HUDEP-2 (cell line): ENCODE measurements at regions not wholly inside any gene's neighbourhood (a gene's known extent, or its start where the extent isn't known, plus 50 kb on each side); places are given as distances from the start of the nearest gene placed in this dataset.

Experiments
- DNase-seq, 76 experiments: peaks; one replicate each; lab custom pipeline; 2025; ENCODE audit not compliant: unreplicated experiment in 76 of 76; lab: John Stamatoyannopoulos, UW

DNA sequence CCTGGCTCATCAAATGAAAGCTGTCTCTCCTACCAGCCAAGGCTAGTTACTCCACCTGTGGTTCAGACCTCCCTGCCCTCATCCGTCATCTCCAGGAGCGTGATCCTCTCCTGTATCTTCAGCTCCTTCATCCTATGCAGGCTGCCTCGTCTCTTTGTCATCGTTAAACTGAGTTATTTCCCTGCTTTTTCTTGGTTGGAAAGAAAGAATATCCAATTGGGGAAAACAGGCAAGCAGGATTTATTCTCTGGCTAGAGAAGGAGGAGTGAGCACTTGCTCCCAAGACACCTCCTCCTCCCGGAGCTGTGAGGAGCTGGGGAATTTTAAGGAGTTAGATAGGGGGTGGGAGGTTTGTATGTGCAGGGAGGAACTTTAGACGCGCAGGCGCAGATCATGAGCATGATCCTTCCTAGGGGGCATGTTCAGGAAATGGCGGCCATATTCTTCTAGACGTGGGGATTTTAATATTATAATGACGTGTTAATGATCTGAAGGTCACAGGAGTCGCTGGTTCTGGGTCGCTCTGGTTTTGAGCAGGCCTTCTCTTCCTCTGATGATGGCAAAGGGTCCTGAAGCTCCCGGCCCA is 156.4 kb upstream of the KL start:
- DNase-seq: no peak

- DNase-seq: no peak
Measured at GRCh38 chr13:32861304-32861703, 154.9 kb upstream of the KL start.

GRCh38 chr13:32863596-32863995 is 152.6 kb upstream of the KL start:
- no peak for DNase-seq

DNA sequence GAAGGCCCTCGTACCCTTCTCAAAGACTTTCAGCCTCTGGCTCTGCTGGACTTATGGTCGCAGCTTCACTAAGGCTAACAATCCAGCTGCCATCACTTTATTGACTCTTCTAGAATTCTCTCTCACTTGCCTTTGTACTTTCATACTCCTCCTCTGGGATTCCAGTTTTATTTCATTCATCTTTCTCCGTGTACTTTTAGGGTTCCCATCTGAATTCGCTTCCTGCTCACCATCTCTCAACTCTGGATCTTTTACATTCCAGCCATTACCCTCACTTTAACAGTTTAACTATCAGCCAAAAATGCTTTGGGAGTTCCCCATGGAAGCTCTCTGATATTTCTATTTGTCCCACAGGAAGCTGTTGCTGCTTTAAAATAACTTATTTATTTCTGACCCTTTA is 149.3 kb upstream of the KL start:
- DNase-seq: no peak

- no peak for DNase-seq
Measured at GRCh38 chr13:32877491-32877890, 138.7 kb upstream of the KL start.

DNA sequence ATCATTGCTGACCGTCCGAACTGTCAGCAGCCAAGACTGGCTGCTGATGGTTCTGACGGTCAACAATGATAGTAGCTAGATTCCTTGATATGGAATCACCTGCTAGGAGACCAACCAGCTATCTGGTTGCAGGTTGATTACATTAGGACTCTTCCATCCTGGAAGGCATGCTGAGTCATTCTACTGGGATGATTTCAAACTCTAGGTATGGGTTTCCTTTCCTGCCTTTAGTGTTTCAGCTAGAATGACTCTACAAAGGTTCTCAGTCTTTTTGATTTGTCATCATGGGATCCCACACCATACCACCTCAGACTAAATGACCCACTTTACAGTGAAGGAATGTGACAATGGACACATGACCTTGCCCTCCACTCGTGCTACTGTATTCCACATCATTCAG is 138.1 kb upstream of the KL start:
- no peak for DNase-seq

- no peak for DNase-seq
Measured at GRCh38 chr13:32880636-32881035, 135.6 kb upstream of the KL start.

DNA sequence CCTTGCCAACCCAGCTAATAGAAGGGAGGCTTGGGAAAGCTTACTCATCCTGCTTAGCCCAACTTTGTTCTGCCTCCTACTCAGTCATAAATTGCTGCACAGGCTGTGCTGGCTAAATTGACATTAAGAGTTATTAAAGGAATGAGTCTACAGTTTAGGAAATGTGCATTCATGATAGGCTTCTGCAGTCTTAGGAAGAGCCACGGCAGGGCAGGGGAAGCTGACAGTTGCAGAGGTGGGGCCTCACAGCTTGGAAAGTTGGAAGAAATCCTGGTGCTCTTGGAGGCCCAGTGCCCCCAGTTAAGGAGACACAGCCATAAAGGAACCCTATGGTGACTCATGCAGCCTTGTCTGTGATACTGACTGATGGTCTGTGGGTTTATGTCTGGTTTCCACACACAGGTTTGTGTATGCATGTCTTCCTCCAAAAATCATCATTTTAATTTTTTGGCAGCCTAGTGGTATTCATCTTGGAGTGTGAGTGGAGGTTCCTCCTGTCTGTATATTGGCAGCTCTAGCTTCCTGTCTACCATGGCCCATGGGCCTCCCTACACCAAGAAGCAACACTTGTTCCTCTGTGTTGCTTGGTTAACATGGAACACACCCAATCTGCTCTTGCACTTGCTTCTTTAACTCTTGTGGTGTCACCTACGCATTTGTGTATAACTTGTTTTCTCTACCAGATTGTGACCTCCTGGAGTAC is 135.0 kb upstream of the KL start:
- no peak for DNase-seq

- DNase-seq: no peak
Measured at GRCh38 chr13:32881777-32882145, 134.5 kb upstream of the KL start.

DNA sequence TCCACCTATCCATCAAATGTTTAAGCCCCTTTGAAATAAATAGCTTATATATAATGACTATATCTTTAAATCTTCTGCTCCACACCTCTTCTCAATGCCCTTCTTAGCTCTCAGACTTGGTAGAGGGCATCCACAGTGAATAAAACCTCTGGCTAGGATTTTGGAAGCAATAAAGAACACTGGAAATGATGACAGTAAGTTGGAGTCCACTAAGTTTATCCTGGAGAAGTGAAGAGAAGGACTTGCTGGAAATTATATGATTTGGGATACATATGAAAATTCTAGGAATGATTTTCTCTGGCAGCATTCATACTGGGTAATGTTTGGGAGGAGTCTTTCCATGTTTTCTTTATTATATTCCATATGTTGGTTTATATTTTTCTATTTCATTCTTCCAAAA is 133.5 kb upstream of the KL start:
- DNase-seq: no peak

DNA sequence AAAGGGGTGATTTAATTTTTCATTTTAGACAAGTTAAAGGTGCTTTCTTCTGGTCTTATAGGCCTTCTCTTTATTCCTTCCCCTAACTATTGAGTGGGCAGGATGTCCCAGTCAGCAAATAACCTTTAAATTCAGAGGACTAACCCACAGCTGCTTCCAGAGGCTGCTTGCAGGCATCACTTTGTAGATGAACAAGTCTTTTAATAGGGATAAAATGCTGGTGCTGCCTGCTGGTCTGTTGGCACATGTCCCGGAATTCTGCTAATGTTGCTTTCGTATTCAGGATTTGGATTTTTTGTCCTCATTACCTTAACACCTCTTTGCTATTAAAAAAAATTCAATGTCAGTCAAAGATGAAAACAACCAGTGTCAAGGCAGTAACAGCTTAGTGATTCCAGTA is 132.7 kb upstream of the KL start:
- no peak for DNase-seq

- DNase-seq: no peak
Measured at GRCh38 chr13:32887617-32888016, 128.6 kb upstream of the KL start.

DNA sequence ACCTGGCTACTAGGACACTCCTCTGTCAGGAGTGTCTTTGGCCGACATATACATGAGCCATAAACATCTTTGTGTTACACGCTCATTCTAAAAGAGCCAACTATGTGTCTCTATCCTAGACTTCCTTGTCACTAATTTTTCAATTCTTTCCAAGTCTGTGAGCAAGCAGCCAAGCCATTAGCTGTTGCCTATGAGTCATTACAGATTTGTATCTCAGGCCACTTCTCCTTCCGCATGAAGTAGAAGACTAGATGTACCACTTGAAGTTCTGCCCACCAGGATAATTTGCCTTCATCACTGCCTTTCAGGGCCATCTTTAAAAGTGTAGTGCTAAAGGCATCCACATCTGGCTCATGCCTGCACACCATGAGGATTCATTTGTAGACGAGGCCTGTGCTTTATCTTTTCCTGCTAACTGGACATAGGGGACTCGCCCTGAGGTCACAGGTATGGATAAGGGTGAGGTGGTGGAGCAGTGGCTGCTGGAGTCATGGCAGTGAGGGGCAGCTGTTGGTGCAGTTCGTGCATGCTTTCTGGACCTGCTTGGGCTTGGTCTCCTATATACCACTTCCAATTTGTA is 126.1 kb upstream of the KL start:
- DNase-seq: no peak

GRCh38 chr13:32893176-32893575 is 123.0 kb upstream of the KL start:
- no peak for DNase-seq

DNA sequence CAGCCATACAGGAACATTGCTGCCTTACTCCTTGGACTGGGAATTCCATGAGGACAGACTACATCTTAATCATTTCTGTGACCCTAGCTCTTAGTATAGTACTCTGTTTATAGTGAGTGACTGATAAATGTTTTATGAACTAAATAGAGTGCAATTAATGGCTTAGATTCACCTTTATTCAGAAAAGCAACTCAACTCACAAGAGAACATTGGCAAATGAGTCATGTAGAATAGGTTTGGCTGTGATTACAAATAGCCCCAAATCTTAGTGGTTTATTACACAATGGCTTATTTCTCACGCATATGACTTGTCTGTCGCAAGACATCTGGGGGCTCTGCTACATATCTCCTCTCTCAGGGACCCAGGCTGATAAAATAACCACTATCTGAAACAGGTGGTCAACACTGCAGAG is 121.6 kb upstream of the KL start:
- DNase-seq: no peak

DNA sequence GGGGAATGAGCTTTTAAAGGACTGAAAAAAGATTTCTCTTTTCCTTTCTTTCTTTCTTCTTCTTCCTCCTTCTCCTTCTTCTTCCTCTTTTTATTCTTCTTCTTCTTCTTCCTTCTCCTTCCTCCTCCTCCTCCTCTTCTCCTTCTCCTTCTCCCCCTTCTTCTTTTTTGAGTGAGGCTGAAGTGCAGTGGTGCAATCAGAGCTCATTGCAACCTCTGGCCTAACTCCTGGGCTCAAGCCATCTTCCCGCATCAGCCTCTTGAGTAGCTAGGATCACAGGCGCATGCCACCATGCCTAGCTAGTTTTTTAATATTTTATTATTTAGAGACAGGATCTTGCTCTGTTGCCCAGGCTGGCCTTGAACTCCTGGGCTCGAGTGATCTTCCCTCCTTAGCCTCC is 120.9 kb upstream of the KL start:
- DNase-seq: no peak

DNA sequence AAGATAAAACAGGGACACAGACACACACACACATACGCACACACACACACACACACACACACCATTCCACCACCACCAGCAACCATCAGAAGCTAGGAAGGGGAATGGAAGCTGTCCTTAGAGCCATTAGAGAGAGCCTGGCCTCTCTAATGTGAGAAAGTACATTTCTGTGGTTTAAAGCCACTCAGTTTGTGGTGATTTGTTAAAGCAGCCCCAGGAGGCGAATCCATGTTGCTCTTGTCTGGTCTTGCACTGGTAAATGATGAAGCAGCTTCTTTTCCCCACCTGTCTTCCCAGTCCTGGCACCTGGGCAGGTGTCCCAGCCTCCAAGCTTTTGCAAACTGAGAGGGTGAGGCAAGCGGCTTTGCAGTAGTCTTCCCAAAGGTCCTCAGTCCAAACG is 118.9 kb upstream of the KL start:
- DNase-seq: no peak

- no peak for DNase-seq
Measured at GRCh38 chr13:32902029-32902780, 114.0 kb upstream of the KL start.

GRCh38 chr13:32902874-32903273 is 113.3 kb upstream of the KL start:
- no peak for DNase-seq

DNA sequence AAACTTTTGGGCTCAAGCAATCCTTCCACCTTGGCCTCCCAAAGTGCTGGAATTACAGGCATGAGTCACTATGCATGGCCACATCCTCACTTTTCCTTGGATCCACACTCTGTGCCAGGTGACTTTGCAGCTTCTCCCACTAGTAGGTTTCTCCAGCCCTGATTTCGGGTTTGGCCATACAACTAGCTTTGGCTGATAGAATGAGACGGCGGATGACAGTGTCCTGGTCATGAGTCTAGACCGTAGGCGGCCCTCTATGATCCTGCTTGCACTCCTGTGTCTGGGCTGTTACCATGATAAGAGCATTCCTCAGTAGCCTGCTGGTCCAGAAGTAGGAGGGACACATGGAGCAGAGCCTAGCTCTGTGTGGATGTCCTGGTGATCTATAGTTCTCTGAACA is 112.5 kb upstream of the KL start:
- no peak for DNase-seq

DNA sequence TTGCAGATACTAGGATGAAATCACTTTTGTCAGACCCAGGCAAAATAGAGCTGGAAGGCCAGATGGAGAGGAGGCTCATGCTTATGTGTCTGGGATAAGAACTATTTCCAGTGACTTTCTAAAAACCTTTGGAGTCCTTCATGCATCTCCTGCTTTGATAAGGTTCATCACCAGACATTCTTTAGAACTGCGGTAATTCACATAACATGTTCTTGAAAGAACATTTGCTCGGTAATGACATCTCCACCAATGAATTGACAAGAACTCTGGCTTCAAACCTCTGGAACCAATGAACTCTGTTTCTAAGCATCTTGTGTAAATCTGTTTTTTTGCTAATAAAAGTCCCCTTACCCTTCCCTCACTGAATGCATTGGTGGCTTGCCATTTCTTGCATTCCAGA is 112.0 kb upstream of the KL start:
- no peak for DNase-seq
